Prostate gland (tissue), 2 donors: ENCODE measurements at regions not wholly inside any gene's neighbourhood (a gene's known extent, or its start where the extent isn't known, plus 50 kb on each side); places are given as distances from the start of the nearest gene placed in this dataset.

Experiments
- POLR2A ChIP-seq: fragments of 450-650 bp; IDR thresholded peaks from one replicate; pipeline ENCODE4 v1.6.1; 2016; ENCODE audit warnings: antibody characterized with exemption, mild to moderate bottlenecking
- TF ChIP-seq, protein P1 (sequence below), 4 experiments: fragments of 200-600 bp in 2 of 4; fragments of 450-650 bp in 2 of 4; sonication (generic) in 2 of 4; IDR thresholded peaks; 1 replicate in 3 of 4; 2 replicates in 1 of 4; pipeline ENCODE4 v1.5.1; 2016 to 2019; ENCODE audit warnings: antibody characterized with exemption in 4 of 4, mild to moderate bottlenecking in 2 of 4, moderate library complexity in 2 of 4

DNA sequence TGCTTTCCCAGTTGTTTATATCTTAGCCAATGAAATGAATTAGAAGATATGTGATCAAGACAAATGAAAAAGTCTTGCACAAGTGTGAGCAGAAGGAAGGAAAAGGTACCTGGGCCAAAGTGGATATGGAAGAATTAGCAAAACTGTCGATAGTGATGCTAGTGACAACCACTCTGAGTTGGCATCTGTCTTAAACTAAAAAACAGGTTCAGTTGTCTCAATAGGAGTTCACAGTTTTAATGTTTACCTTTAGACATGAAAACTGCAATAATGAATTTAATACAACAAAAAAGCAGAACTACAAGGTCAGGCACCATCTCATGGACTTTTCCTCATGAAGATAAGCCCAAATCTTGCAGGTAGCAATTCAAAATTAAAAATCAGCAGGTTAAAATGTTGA lies 688.5 kb downstream of the EFNB2 start:
- TF ChIP-seq, protein P1, sequence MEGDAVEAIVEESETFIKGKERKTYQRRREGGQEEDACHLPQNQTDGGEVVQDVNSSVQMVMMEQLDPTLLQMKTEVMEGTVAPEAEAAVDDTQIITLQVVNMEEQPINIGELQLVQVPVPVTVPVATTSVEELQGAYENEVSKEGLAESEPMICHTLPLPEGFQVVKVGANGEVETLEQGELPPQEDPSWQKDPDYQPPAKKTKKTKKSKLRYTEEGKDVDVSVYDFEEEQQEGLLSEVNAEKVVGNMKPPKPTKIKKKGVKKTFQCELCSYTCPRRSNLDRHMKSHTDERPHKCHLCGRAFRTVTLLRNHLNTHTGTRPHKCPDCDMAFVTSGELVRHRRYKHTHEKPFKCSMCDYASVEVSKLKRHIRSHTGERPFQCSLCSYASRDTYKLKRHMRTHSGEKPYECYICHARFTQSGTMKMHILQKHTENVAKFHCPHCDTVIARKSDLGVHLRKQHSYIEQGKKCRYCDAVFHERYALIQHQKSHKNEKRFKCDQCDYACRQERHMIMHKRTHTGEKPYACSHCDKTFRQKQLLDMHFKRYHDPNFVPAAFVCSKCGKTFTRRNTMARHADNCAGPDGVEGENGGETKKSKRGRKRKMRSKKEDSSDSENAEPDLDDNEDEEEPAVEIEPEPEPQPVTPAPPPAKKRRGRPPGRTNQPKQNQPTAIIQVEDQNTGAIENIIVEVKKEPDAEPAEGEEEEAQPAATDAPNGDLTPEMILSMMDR (IDR thresholded peaks at IDR 0.05) = no peak
- no peak for TF ChIP-seq POLR2A
